ENCODE measurements at regions not wholly inside any gene's neighbourhood (a gene's known extent, or its start where the extent isn't known, plus 50 kb on each side); places are given as distances from the start of the nearest gene placed in this dataset.

GRCh38 chr4:134510544-134510943 is 309.0 kb upstream of the PABPC4L start:
- TF ChIP-seq, protein P1, sequence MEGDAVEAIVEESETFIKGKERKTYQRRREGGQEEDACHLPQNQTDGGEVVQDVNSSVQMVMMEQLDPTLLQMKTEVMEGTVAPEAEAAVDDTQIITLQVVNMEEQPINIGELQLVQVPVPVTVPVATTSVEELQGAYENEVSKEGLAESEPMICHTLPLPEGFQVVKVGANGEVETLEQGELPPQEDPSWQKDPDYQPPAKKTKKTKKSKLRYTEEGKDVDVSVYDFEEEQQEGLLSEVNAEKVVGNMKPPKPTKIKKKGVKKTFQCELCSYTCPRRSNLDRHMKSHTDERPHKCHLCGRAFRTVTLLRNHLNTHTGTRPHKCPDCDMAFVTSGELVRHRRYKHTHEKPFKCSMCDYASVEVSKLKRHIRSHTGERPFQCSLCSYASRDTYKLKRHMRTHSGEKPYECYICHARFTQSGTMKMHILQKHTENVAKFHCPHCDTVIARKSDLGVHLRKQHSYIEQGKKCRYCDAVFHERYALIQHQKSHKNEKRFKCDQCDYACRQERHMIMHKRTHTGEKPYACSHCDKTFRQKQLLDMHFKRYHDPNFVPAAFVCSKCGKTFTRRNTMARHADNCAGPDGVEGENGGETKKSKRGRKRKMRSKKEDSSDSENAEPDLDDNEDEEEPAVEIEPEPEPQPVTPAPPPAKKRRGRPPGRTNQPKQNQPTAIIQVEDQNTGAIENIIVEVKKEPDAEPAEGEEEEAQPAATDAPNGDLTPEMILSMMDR (conservative IDR thresholded peaks at IDR 0.05; ENCODE audit: low read depth in 2 of 2): no peak
- TF ChIP-seq, protein P2, sequence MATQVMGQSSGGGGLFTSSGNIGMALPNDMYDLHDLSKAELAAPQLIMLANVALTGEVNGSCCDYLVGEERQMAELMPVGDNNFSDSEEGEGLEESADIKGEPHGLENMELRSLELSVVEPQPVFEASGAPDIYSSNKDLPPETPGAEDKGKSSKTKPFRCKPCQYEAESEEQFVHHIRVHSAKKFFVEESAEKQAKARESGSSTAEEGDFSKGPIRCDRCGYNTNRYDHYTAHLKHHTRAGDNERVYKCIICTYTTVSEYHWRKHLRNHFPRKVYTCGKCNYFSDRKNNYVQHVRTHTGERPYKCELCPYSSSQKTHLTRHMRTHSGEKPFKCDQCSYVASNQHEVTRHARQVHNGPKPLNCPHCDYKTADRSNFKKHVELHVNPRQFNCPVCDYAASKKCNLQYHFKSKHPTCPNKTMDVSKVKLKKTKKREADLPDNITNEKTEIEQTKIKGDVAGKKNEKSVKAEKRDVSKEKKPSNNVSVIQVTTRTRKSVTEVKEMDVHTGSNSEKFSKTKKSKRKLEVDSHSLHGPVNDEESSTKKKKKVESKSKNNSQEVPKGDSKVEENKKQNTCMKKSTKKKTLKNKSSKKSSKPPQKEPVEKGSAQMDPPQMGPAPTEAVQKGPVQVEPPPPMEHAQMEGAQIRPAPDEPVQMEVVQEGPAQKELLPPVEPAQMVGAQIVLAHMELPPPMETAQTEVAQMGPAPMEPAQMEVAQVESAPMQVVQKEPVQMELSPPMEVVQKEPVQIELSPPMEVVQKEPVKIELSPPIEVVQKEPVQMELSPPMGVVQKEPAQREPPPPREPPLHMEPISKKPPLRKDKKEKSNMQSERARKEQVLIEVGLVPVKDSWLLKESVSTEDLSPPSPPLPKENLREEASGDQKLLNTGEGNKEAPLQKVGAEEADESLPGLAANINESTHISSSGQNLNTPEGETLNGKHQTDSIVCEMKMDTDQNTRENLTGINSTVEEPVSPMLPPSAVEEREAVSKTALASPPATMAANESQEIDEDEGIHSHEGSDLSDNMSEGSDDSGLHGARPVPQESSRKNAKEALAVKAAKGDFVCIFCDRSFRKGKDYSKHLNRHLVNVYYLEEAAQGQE (IDR thresholded peaks at IDR 0.05; ENCODE audit: unreplicated experiment): no peak
- TF ChIP-seq POLR2AphosphoS5 (IDR thresholded peaks at IDR 0.05; ENCODE audit: low read depth) (no peak), EZH2phosphoT487 (IDR thresholded peaks at IDR 0.05; ENCODE audit: unreplicated experiment) (no peak), EZH2 (IDR thresholded peaks at IDR 0.05; ENCODE audit: low read depth, unreplicated experiment) (no peak), ZNF462 (CRISPR knock-in tag; IDR thresholded peaks at IDR 0.05) (no peak), CREB1 (CRISPR knock-in tag; IDR thresholded peaks at IDR 0.05; ENCODE audit: low read depth) (no peak)
